HG03457 (cell line): ENCODE measurements at regions not wholly inside any gene's neighbourhood (a gene's known extent, or its start where the extent isn't known, plus 50 kb on each side); places are given as distances from the start of the nearest gene placed in this dataset.

Experiments used
- ATAC-seq: cut with Tn5 transposase; IDR thresholded peaks from one replicate; pipeline ENCODE4 v1.9.1; 2021; ENCODE audit warnings: moderate number of reproducible peaks; ENCODE audit not compliant: unreplicated experiment

DNA sequence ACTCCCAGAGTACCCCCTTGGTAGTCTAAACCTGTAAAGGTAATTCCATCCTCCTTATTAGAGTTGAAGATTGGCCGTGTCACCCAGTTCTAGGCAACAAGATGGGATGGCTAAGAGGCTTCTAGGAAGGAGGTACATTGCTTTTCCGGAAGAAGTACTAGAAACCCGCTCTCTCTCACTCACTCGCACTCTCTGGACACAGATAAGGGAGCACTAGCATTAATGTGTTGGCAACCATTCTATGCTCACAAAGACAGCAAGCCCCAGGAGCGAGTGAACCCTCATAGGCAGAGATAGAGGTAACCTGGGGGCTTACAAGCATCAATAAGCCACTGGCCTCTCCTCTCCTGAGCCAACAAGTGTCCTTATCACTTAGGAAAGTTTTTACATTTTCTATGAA lies 503.2 kb upstream of the JARID2 start:
- no peak for ATAC-seq

DNA sequence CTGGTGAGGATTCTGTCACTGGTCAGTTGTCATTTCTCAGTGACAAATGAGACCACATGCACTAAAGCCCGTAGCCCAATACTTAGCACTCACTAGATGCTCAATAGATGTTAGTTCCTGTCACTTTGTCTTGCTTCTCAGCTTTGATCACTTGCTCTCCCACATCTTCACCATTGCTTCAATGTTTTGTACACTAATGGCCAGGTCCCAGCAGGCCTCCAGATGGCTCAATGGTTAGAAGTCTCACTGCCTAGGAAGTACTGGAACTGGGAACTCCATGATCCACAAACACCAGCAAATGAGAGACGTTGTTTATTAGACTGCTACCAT lies 502.8 kb upstream of the JARID2 start:
- ATAC-seq: no peak

DNA sequence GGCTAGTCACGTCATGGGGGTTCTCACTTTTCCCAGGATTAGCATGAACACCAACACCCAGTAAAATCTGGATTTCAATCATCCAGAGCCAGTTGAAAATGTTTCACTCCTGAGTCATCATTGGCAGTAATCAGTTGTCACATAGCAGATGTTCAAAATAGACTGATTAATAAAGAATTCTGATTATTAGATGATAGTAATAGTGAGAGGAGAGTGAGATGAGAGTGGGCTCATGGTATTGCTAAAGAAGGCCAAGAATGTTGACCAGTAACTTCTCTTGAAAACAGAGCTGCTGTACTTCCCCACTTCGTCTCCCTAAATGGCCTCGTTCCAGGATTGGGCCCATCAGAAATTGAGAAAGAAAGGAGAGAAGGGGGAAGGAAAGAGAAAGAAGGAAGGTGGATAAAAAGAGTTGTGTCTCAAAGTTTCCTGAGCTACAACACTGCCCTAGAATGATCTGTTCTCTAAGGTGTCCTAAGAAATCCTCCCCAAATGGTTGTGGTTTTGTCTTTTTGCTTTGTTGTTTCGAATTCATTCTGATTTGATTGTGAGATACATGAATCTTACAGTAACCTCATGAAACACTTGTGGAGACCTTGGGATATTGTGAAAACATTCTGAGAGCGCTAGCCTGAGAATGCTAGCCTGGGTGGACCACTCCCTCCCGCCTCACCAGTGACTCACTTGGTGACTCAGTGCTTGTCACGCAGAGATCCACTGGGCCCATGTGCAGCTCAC lies 502.2 kb upstream of the JARID2 start:
- no peak for ATAC-seq

DNA sequence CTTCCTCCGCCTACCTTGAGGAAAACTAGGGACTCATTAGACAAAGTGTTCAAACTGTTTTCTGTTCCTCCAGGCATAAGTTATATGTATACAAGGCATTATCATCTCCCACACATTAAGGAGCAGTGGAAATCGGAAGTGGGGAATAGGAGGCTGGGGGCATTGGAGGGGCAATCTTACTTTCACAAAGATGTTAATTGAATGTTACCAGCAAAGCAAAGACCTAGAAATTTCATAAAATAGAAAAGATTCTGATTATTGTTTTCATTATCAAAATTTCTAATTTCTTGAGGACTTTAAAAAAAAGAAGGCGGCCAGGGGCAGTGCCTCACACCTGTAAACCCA lies 501.7 kb upstream of the JARID2 start:
- no peak for ATAC-seq

DNA sequence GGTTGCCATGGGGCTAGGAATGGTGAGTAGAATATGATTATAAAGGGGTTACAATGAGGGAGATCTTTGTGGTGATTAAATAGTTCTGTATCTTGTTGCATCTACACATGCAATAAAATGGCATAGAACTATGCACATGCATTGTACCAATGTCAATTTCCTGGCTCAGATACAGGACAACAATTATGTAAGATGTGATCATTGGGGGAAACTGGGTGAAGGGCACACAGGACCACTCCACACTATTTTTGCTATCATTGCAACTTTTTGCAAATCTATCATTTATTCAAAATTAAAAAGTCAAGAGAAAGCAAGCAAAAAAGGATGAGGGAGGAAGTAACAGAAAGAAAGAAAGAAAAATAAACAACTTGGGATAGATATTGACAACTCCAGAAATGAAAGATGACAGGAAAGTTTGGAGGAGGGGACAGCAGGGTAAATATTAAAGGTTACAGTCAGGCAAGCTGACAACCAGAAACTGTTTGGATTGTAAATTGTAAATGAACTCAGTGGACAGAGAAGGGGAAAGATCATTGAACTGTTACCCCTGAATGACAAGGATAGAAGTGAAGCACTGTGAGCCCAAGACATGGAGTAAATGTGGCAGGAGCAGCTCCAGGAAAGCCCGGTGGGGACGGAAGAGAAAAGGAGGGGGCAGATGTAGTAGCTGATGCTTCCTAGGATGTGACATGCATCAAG lies 499.6 kb upstream of the JARID2 start:
- ATAC-seq: no peak

DNA sequence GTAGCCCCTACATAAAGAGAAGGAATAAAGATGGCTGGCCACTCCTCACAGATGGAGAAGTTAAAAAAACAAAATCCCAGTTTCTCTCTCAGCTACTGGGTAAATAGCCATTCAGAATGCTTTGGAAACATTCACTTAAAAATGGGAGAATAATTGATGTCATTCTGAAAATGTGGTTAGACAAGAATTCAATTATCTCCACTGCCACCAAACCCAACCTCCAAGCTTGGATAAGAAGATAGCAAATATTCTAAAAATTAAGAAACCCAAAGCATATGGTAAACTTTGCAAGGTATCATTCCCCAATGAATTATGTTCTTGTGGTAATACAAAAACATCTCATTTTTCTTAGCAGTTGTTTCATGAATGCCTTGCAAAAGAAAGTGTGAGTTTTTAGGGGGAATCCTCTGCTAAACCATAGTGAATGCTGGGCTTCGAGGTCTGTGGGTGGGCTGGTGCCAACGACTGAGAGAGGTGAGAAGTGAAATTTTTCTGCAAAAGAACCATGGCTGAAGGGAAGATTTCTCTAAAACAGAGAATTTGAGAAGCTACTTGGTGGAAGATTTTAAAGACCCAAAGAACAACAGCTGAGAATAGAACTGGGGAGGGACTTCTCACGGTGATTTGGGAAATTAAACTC lies 497.9 kb upstream of the JARID2 start:
- ATAC-seq: no peak

DNA sequence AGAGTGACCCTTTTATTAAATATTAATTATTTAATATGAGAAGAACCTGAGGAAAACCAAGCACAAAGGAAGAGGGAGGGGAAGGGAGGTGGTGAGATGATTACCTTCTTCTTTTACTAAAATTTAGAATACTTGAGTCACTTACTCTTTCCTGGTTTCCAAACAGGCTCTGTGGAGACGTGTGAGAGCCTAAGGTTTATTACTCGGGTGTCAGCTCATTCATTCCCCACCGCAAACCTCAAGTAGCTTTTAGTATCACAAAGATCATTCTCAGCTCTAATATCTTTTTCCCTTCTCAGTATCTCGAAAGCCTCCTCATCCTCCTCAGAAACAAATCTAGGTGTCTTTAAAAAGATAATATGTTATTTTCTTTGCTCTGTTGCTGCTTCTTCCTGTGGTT lies 497.2 kb upstream of the JARID2 start:
- no peak for ATAC-seq

DNA sequence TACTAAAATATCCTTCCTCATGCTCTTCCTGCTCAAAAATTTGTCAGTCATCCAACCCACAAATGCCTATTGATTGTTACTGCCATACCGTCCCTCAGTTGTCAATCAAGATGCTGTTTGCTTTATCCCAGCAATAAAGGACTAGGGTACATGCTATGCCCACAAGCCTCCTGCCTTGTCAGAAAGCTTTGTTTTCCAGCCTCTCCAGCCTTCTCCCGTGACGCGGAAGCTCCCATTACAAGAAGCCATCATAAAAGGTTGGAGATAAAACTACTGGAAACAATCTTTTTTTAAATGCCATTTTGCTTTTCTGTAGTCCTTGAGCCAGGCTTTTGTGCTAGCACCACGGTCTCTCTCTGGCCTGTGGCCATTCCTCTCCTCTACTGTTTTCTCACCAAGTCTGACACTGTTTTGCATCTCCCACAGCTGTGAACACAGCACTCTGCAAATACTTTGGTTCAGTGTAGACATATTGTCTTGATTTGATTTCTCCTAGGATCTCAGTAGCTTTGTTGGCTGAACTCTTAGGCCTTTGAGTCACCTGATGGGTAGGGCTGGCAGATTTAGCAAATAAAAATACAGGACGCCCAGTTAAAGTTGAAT lies 495.7 kb upstream of the JARID2 start:
- ATAC-seq: no peak

DNA sequence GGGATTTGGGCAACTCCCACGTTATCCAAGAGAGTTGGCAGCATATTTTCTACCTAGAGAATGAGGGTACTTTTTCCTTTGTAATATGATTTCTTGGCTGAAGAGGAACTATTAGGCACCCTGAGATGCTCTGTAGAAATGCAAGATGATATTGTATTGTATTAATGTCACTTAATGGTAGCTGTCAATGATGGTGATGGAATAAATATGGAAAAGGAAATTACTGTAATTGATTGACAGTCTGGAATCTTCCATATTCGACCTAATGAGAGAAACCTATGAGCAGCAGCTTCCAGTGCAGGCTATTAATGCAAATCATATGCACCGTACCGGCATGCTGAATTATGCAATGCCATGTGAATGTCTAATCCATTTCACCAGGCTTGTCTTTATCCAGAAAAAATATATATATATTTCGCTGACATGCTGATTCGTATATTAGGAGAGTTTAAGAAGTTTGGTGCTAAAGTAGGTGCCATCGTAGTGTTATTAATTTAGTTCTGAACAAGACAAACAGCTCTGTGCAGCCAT lies 494.2 kb upstream of the JARID2 start:
- no peak for ATAC-seq

DNA sequence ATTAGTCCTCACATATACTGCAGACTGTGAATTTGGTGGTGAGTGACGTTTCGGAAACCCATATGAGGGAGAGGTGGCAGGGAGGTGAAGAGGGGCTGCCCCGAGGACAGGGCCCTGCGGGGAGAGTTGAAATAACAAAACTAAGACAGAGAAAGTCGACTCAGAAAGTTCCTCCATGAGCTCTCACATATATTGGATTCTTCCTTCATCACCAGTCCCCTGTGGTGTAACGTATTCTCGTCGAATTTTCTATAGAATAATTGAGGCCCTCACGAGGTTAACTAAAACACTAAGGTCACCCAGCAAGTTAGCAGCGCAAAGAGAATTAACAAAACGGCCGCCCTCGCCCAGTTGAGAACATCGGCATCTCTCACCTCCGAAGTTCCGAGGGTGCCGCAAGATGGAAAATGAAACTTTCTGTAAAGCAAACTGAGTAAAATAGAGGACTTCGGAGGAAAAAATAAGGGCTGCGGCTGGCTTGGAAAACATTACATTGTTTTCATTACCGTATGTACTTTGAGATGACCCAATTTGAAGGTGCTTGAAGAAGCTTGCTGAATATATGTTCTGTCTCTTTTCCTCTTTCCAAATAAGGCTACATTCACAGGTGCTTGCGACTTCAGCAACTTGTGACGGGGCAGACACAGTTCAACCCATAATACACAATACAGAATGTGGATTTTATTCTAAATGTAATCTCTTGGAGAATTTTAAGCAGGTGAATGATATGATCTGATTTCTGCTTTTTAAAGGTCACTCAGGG lies 490.9 kb upstream of the JARID2 start:
- ATAC-seq: no peak

DNA sequence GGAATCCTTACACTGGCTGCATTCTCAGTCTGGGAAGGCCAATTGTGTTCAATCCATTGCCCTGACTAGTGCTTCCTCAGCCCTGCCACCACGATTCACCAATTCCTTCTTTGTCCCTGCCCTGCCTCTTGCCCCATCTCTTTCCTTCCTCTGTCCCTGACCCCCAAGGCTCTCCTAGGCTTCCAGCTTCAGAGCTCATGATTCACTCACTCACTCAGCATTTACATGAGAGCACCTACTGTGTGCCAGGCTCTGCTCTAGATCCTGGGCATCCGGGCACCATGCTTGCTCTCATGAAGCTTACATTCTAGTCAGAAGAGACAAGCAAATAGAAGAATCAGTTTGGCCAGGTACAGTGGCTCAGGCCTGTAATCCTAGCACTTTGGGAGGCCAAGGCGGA lies 489.5 kb upstream of the JARID2 start:
- no peak for ATAC-seq

DNA sequence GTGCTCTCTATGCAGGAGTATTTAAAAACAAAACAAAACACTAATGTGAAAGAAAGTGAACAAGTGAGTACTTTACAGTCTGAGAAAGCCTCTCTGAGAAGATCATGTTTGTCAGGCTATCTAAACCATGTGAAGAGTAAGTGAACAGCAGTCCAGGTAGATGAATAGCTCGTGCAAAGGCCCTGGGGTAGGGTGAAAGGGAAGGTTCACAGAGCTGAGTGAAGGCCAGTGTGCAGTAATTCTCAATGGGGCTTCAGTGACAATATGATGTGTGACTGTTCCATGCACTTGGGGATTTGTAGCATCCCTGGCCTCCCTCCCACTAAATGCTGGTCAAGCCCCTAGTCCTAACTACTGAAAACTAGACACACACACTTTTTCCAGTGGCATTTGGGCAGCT lies 488.9 kb upstream of the JARID2 start:
- ATAC-seq: no peak

DNA sequence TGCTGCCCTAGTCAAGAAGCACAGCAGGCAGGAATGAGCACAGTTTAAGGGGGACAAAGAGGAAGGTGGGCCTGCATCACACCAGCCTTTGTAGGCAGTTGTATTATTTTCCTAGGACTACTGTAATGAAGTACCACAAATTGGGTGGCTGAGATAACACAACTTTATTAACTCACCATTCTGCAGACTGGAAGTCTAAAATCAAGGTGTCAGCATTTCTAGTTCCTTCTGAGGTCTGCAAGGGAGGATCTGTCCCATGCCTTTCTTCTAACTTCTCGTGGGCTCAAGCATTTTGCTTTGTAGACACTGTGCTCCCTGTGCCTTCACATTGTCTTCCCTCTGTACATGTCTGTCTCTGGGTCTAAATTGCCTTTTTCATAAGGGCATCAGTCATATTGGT lies 488.5 kb upstream of the JARID2 start:
- ATAC-seq: no peak

DNA sequence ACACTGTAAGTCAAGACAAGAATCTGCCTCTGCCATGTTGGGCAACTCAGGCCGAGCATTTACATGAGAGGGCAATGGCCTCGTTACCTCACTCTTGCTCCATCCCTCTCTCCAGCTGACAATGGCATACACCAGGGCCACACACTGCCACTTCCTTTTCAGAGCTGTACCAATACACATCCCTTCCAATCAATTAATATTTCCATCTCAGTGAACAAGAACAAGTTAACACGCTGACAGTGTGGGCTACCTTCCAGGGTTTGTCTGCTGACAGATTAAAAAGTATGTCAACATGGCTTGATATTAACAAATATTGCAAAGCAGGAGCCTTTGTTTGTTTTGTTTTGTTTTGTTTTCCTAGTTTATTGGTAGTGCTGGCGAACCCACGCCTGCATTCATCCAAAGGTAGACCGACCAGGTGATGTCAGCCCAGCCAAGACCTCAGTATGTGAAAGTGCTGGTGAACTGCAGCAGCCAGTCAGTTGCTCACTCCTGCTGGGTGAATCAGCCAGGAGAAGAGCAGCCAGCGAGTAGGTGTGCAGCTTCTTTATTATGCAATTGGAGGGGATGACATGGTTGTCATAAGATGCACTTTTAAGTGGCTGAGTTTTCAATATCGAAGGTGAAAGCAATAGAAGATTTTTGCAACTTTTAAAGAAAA lies 487.3 kb upstream of the JARID2 start:
- no peak for ATAC-seq

DNA sequence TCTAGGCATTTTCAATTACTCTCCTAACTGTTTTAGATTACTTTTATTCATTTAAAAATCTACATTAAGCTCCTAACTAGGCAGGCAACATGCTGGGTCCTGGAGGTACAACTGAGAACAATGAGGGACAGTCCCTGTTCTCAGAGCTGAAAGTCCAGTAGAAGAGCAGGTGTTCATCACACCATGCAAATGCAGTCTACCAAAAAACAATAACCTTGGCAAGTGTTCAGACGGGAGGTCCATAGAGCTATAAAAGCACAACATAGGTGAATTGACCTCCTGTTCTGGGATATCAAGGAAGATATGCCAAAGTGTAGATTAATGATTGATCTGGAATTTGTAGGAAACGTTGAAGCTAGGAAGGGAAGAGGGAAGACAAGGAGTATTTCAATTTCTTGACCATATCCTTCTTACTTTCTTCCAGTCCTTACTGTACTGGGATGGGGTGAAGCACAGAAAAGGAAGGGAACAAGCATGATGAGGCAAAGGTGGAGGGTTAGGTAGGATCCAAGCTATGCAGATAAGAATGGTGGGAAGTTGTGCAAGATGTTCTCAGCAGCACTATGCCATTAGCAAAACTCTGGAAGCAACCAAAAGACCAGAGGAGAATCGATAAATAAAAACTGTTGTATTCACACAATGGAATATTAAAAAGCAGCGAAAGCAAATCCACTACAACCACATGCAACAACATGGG lies 485.7 kb upstream of the JARID2 start:
- ATAC-seq: no peak

DNA sequence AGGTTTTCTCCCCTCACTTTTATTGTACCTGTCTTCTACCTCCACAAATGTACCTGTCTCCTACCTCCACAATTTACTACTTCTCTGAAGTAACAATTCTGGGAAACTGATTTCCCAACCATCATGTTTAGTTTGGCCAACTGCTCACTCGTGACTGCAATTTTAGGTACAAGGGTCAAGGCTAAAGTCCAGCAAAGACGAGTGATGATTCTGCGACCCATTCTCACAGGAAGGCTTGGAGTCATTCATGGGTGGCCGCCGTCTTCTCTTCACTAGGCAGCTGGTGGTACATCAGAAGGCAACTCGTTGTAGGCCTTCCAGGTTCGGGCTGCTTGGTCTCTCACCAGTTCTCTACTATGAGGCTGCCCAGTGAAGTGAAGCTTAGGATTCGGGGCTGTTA lies 483.8 kb upstream of the JARID2 start:
- ATAC-seq: no peak

DNA sequence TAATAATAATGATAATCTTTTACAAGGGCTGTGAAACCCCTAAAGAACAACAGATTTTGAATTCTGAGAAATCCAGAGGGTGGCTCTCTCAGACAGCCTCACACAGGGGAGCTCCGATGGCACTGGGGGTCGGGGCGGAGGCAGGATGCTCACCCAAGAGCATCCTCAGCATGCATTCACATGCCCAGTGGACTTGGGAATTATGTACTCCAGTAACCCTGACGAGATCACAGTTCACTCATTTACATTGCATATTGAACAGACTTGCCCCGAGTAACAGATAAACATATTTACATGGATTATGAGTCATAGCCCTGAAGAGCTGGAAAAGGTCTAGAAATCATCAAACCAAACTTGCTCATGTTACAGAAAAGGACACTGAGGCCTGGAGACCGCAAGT lies 482.7 kb upstream of the JARID2 start:
- no peak for ATAC-seq

DNA sequence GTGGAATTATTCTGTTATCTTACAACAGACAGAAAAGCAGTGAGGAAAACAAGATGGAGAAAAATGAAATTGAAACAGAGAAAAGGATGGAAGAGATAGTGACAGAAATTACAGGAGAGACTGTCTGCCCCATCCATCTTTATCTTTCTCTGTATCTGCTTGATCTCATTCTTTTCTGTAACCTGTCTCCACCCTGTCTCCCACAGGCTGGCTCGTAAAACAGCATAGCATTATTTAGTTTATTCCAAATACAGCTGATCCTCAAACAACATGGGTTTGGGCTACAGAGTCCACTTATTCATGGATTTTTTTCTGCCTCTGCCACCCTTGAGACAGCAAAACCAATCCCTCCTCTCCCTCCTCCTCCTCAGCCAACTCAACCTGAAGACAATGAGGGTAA lies 482.3 kb upstream of the JARID2 start:
- ATAC-seq: no peak

DNA sequence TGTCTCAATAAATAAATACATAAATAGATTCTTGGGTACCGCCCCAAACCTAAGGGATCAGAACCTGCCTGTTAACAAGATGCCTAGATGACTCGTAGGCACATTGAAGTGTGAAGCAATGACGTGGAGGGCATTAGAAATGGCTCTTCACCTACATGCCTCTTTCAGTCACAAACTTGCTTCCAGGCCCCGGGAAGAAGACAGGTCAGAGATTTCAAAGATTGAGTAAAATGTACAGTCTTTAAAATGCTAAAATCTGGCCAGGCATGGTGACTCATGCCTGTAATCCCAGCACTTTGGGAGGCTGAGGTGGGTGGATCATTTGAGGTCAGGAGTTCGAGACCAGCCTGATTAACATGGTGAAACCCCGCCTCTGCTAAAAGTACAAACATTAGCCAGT lies 480.8 kb upstream of the JARID2 start:
- no peak for ATAC-seq
